ENCODE measurements at regions not wholly inside any gene's neighbourhood (a gene's known extent, or its start where the extent isn't known, plus 50 kb on each side); places are given as distances from the start of the nearest gene placed in this dataset.

GRCh38 chr4:24731448-24731847, 63.9 kb upstream of the SOD3 start:
- DNase-seq (ENCODE audit: low spot score in 2 of 2) = no peak
- Histone ChIP-seq H3K4me3 (no peak overlapping the region), H3K27me3 (no peaks in the 10 kb centered on the region), H3K4me1 (no peaks in the 10 kb centered on the region), H3K9me3 (no peaks in the 10 kb centered on the region), H3K36me3 (no peaks in the 10 kb centered on the region), H3K27ac (no peak overlapping the region)
- no peak for TF ChIP-seq CTCF (IDR thresholded peaks at IDR 0.05)
- no peak for TF ChIP-seq POLR2AphosphoS5 (IDR thresholded peaks at IDR 0.05)
- no peak for TF ChIP-seq POLR2A (IDR thresholded peaks at IDR 0.05)
- intact Hi-C loops (cut with DNase I; ENCODE audit: low total_unique reads) = no loop called here

- Histone ChIP-seq H3K36me3 (no peaks in the 10 kb centered on the region), H3K27me3 (no peaks in the 10 kb centered on the region), H3K27ac (peak overlapping the region in 1 of 2 donors; percentile 38), H3K9me3 (peaks cover 10 to 12% of the 10 kb centered on the region in 2 donors), H3K4me1 (no peaks in the 10 kb centered on the region), H3K4me3 (no peak overlapping the region)
- no peak for DNase-seq (ENCODE audit: low spot score in 2 of 2)
- no peak for TF ChIP-seq POLR2AphosphoS5 (IDR thresholded peaks at IDR 0.05)
- no peak for TF ChIP-seq POLR2A (IDR thresholded peaks at IDR 0.05)
- intact Hi-C loops (cut with DNase I; ENCODE audit: low total_unique reads) = no loop called here
These were observed 60.9 kb upstream of the SOD3 start for GRCh38 chr4:24734511-24734910.

- Histone ChIP-seq H3K36me3 (no peaks in the 10 kb centered on the region), H3K27ac (no peak overlapping the region), H3K4me3 (no peak overlapping the region), H3K27me3 (no peaks in the 10 kb centered on the region), H3K4me1 (no peaks in the 10 kb centered on the region), H3K9me3 (peaks cover 10 to 12% of the 10 kb centered on the region in 2 donors)
- intact Hi-C loops (cut with DNase I; ENCODE audit: low total_unique reads) = no loop called here
- TF ChIP-seq POLR2AphosphoS5 (IDR thresholded peaks at IDR 0.05) (no peak), POLR2A (IDR thresholded peaks at IDR 0.05) (no peak), CTCF (IDR thresholded peaks at IDR 0.05) (no peak)
- no peak for DNase-seq (ENCODE audit: low spot score in 2 of 2)
These were observed 59.3 kb upstream of the SOD3 start for GRCh38 chr4:24736066-24736465.

- no peaks in the 10 kb centered on the region for H3K36me3 ChIP-seq
- intact Hi-C loops (cut with DNase I; ENCODE audit: low total_unique reads) = no loop called here
- DNase-seq (ENCODE audit: low spot score in 2 of 2) = no peak
These were observed 53.5 kb upstream of the SOD3 start for GRCh38 chr4:24741910-24742309.

GRCh38 chr4:24742335-24742734, 53.0 kb upstream of the SOD3 start:
- no peaks in the 10 kb centered on the region for H3K27me3 ChIP-seq
- peaks cover 8 to 9% of the 10 kb centered on the region in 2 donors for H3K9me3 ChIP-seq
- H3K4me1 ChIP-seq = no peaks in the 10 kb centered on the region
- DNase-seq (ENCODE audit: low spot score in 2 of 2) = no peak
- intact Hi-C loops (cut with DNase I; ENCODE audit: low total_unique reads) = no loop called here
- no peak for TF ChIP-seq POLR2AphosphoS5 (IDR thresholded peaks at IDR 0.05)
- TF ChIP-seq CTCF (IDR thresholded peaks at IDR 0.05) = no peak
- TF ChIP-seq POLR2A (IDR thresholded peaks at IDR 0.05) = no peak
- no peak overlapping the region for H3K4me3 ChIP-seq
- H3K27ac ChIP-seq = no peak overlapping the region
- H3K36me3 ChIP-seq = no peaks in the 10 kb centered on the region

More at GRCh38 chr4:24741910-24742309, 53.5 kb upstream of the SOD3 start:
- no peak overlapping the region for H3K4me3 ChIP-seq
- H3K4me1 ChIP-seq = no peaks in the 10 kb centered on the region
- TF ChIP-seq POLR2A (IDR thresholded peaks at IDR 0.05) (no peak), CTCF (IDR thresholded peaks at IDR 0.05) (no peak), POLR2AphosphoS5 (IDR thresholded peaks at IDR 0.05) (no peak)
- H3K27me3 ChIP-seq = no peaks in the 10 kb centered on the region
- peaks cover 10 to 12% of the 10 kb centered on the region in 2 donors for H3K9me3 ChIP-seq
- no peak overlapping the region for H3K27ac ChIP-seq

GRCh38 chr4:24742773-24743172, 52.6 kb upstream of the SOD3 start:
- Histone ChIP-seq H3K4me3 (no peak overlapping the region), H3K36me3 (no peaks in the 10 kb centered on the region), H3K4me1 (no peaks in the 10 kb centered on the region), H3K27ac (no peak overlapping the region), H3K27me3 (no peaks in the 10 kb centered on the region), H3K9me3 (peaks cover 4 to 5% of the 10 kb centered on the region in 2 donors)
- DNase-seq (ENCODE audit: low spot score in 2 of 2) = no peak
- intact Hi-C loops (cut with DNase I; ENCODE audit: low total_unique reads) = no loop called here
- TF ChIP-seq POLR2AphosphoS5 (IDR thresholded peaks at IDR 0.05) (no peak), POLR2A (IDR thresholded peaks at IDR 0.05) (no peak), CTCF (IDR thresholded peaks at IDR 0.05) (no peak)
